HEK293 (cell line): ENCODE measurements at regions not wholly inside any gene's neighbourhood (a gene's known extent, or its start where the extent isn't known, plus 50 kb on each side); places are given as distances from the start of the nearest gene placed in this dataset.

Experiments
- CTCF ChIA-PET: fragments of 350-600 bp; formaldehyde crosslinking; extraction: SDS; loops from one replicate; lab custom pipeline; 2021; ENCODE audit warnings: antibody characterized with exemption; lab: Yijun Ruan, JAX
- POLR2A ChIA-PET: fragments of 300-600 bp; formaldehyde crosslinking; extraction: SDS; loops from one replicate; lab custom pipeline; 2020; ENCODE audit warnings: antibody characterized with exemption, inconsistent platforms; lab: Yijun Ruan, JAX
- H3K27ac ChIP-seq: fragments of 200-500 bp; sonication (Bioruptor generic); 2 replicates; pipeline ENCODE4 v1.5.1; 2014; ENCODE audit warnings: low read depth, low read length, control low read depth, inconsistent platforms; ENCODE audit errors: extremely low read depth
- H3K36me3 ChIP-seq, 2 experiments: fragments of 200-500 bp in 1 of 2; sonication (Bioruptor generic) in 1 of 2; 1 replicate in 1 of 2; 2 replicates in 1 of 2; pipeline ENCODE4 v1.5.1; 2014 to 2017; ENCODE audit warnings: inconsistent platforms in 2 of 2, low read length in 2 of 2; ENCODE audit not compliant: control insufficient read depth in 2 of 2, insufficient read depth in 1 of 2
- H3K4me1 ChIP-seq: fragments of 200-500 bp; sonication (Bioruptor generic); 2 replicates; pipeline ENCODE4 v1.5.1; 2014; ENCODE audit warnings: mild to moderate bottlenecking, low read length, inconsistent platforms; ENCODE audit not compliant: control insufficient read depth, insufficient read depth
- H3K4me3 ChIP-seq: 2 replicates; pipeline ENCODE4 v1.5.1; 2011; ENCODE audit warnings: low read depth, mild to moderate bottlenecking, control low read depth, low read length, moderate library complexity
- H3K9me3 ChIP-seq: fragments of 200-500 bp; sonication (Bioruptor generic); 2 replicates; pipeline ENCODE4 v1.5.1; 2014; ENCODE audit warnings: low read depth, low read length, inconsistent platforms; ENCODE audit not compliant: control insufficient read depth, insufficient read depth
- MEIS1 ChIP-seq: sonication (generic); formaldehyde crosslinking; IDR thresholded peaks from 2 replicates; pipeline ENCODE4 v1.8.1; 2022; ENCODE audit warnings: missing genetic modification reagents, mild to moderate bottlenecking, borderline replicate concordance
- PRDM4 ChIP-seq: fragments of 450-650 bp; formaldehyde crosslinking; IDR thresholded peaks from 2 replicates; pipeline ENCODE4 v1.5.1; 2017; ENCODE audit warnings: missing biosample characterization, missing genetic modification characterization
- SP2 ChIP-seq: fragments of 450-650 bp; formaldehyde crosslinking; IDR thresholded peaks from 2 replicates; pipeline ENCODE4 v1.5.1; 2016; ENCODE audit warnings: missing biosample characterization, missing genetic modification characterization
- SP3 ChIP-seq: fragments of 450-650 bp; formaldehyde crosslinking; IDR thresholded peaks from 2 replicates; pipeline ENCODE4 v1.5.1; 2016; ENCODE audit warnings: missing biosample characterization, missing genetic modification characterization
- ZBTB1 ChIP-seq: fragments of 450-650 bp; formaldehyde crosslinking; IDR thresholded peaks from 2 replicates; pipeline ENCODE4 v1.5.1; 2016; ENCODE audit warnings: missing biosample characterization, missing genetic modification characterization
- ZBTB20 ChIP-seq: fragments of 450-650 bp; formaldehyde crosslinking; IDR thresholded peaks from 2 replicates; pipeline ENCODE4 v1.5.1; 2016; ENCODE audit warnings: missing biosample characterization, missing genetic modification characterization
- ZNF16 ChIP-seq: fragments of 450-650 bp; formaldehyde crosslinking; IDR thresholded peaks from 2 replicates; pipeline ENCODE4 v1.5.1; 2016; ENCODE audit warnings: low read depth, missing biosample characterization, missing genetic modification characterization
- ZNF221 ChIP-seq: fragments of 450-650 bp; formaldehyde crosslinking; IDR thresholded peaks from 2 replicates; pipeline ENCODE4 v1.5.1; 2017; ENCODE audit warnings: missing biosample characterization, missing genetic modification characterization, borderline replicate concordance
- ZNF302 ChIP-seq: fragments of 450-650 bp; formaldehyde crosslinking; IDR thresholded peaks from 2 replicates; pipeline ENCODE4 v1.5.1; 2016; ENCODE audit warnings: missing biosample characterization, missing genetic modification characterization, low read depth
- ZNF354C ChIP-seq: fragments of 450-650 bp; formaldehyde crosslinking; IDR thresholded peaks from 2 replicates; pipeline ENCODE4 v1.5.1; 2016; ENCODE audit warnings: missing biosample characterization, missing genetic modification characterization, low read depth, borderline replicate concordance
- ZNF404 ChIP-seq: fragments of 450-650 bp; formaldehyde crosslinking; IDR thresholded peaks from 2 replicates; pipeline ENCODE4 v1.5.1; 2017; ENCODE audit warnings: missing biosample characterization, missing genetic modification characterization
- ZNF518A ChIP-seq: fragments of 450-650 bp; formaldehyde crosslinking; conservative IDR thresholded peaks from 2 replicates; pipeline ENCODE4 v1.5.1; 2016; ENCODE audit warnings: low read depth, missing biosample characterization, missing genetic modification characterization
- ZNF561 ChIP-seq: fragments of 450-650 bp; IDR thresholded peaks from 2 replicates; pipeline ENCODE4 v1.5.1; 2018; ENCODE audit warnings: missing biosample characterization, missing genetic modification characterization, borderline replicate concordance
- ZNF580 ChIP-seq: fragments of 450-650 bp; formaldehyde crosslinking; IDR thresholded peaks from 2 replicates; pipeline ENCODE4 v1.5.1; 2016; ENCODE audit warnings: missing biosample characterization, missing genetic modification characterization
- ZNF624 ChIP-seq: fragments of 450-650 bp; formaldehyde crosslinking; IDR thresholded peaks from 2 replicates; pipeline ENCODE4 v1.5.1; 2017; ENCODE audit warnings: missing biosample characterization, missing genetic modification characterization
- ZNF629 ChIP-seq: fragments of 450-650 bp; formaldehyde crosslinking; IDR thresholded peaks from 2 replicates; pipeline ENCODE4 v1.5.1; 2017; ENCODE audit warnings: missing biosample characterization, missing genetic modification characterization
- ZNF664 ChIP-seq: fragments of 450-650 bp; formaldehyde crosslinking; IDR thresholded peaks from 2 replicates; pipeline ENCODE4 v1.5.1; 2016; ENCODE audit warnings: missing biosample characterization, missing genetic modification characterization
- ZNF76 ChIP-seq: fragments of 450-650 bp; formaldehyde crosslinking; IDR thresholded peaks from 2 replicates; pipeline ENCODE4; 2016; ENCODE audit warnings: low read depth, missing biosample characterization, missing genetic modification characterization, borderline replicate concordance

- no peaks in the 10 kb centered on the region for H3K4me1 ChIP-seq
- no peak overlapping the region for H3K27ac ChIP-seq
- ChIA-PET POLR2A (no interaction called here), CTCF (no interaction called here)
- H3K4me3 ChIP-seq: no peak overlapping the region
- H3K36me3 ChIP-seq: no peaks in the 10 kb centered on the region
- H3K9me3 ChIP-seq: no peaks in the 10 kb centered on the region
- TF ChIP-seq ZNF580 (no peak), ZNF76 (tag by site-specific recombination) (no peak), ZNF629 (no peak), ZNF518A (tag by site-specific recombination) (no peak), ZNF664 (tag by site-specific recombination) (no peak), ZNF302 (no peak), ZNF404 (tag by site-specific recombination) (no peak), ZNF354C (no peak), ZNF624 (tag by site-specific recombination) (no peak), ZNF221 (no peak)
These were observed 245.6 kb upstream of the FERD3L start for GRCh38 chr7:19390795-19391194.

- no peak for TF ChIP-seq SP2 (tag by site-specific recombination)
- TF ChIP-seq ZNF561: no peak
- TF ChIP-seq ZNF664 (tag by site-specific recombination): no peak
- no peak for TF ChIP-seq ZBTB1 (tag by site-specific recombination)
- no peak for TF ChIP-seq PRDM4
- TF ChIP-seq SP3 (tag by site-specific recombination): no peak
- no peak for TF ChIP-seq MEIS1 (CRISPR knock-in tag)
- no peak for TF ChIP-seq ZBTB20 (tag by site-specific recombination)
- TF ChIP-seq ZNF16 (tag by site-specific recombination): no peak
- no peak for TF ChIP-seq ZNF404 (tag by site-specific recombination)
- H3K4me3 ChIP-seq: no peak overlapping the region
- ChIA-PET CTCF (interaction anchor here (0.7 kb wide), 1 partner anchor 61 kb away, joined by 3 read pairs; no protein-coding TSS in a partner anchor), POLR2A (no interaction called here)
- no peaks in the 10 kb centered on the region for H3K36me3 ChIP-seq
- H3K9me3 ChIP-seq: no peaks in the 10 kb centered on the region
- peaks cover 7% of the 10 kb centered on the region for H3K4me1 ChIP-seq
- no peak overlapping the region for H3K27ac ChIP-seq
These were observed 236.1 kb upstream of the FERD3L start for GRCh38 chr7:19381321-19381720.
